Right lobe of liver (tissue), 4 donors: ENCODE measurements at regions not wholly inside any gene's neighbourhood (a gene's known extent, or its start where the extent isn't known, plus 50 kb on each side); places are given as distances from the start of the nearest gene placed in this dataset.

Experiments used
- POLR2A ChIP-seq: fragments of 450-650 bp; IDR thresholded peaks from one replicate; pipeline ENCODE4 v1.6.1; 2017; ENCODE audit warnings: antibody characterized with exemption, mild to moderate bottlenecking
- TF ChIP-seq, protein P1 (sequence below), 4 donors: fragments of 200-600 bp in 3 of 4; fragments of 450-650 bp in 1 of 4; IDR thresholded peaks; one replicate each; pipeline versions ENCODE4 v1.5.1 to v1.8.0; 2016 to 2022; ENCODE audit warnings: antibody characterized with exemption in 4 of 4, mild to moderate bottlenecking in 2 of 4
- donor health status: DM: no; HTN: no; CAD: no.
- donor health status: DM: no; HTN: no; CAD: no.
- donor health status: DM: no; HTN: yes; CAD: no.

DNA sequence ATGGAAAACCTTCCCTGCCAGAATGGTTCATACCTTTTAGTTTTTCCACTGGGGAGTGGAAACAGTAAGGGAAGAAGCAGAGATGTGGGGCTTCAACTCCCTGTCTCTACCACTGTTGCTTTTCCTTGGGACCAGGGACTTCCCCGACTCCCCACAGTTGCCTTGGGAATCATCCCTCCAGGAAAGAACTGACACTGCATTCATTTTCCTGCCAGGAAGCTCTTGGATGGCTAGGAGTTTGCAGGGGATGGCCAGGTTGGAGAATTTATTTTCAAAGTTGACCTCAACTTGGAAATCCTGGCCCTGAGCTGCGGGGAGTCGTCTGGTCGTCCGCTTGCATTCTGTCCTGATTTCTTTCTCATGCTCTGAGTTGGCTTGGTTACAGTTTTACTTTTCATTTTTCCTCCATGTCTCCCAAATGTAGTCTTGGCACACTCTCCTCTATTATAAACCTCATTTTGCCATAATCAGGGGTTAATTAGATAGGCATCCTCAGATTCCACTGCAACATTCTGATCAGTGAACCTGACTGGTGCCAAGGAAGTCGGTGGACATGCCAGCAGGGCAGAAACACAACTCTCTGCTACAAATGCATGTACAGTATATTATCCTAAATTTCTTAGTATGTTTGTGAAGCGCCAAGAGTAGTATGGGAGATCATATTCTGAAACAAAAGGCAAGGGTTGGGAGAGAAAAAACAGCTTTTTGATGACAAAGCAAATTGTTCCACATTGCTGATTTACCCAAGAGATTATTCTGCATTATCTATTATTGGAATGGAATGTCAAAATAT lies 220.5 kb upstream of the XYLT1 start:
- TF ChIP-seq, protein P1, sequence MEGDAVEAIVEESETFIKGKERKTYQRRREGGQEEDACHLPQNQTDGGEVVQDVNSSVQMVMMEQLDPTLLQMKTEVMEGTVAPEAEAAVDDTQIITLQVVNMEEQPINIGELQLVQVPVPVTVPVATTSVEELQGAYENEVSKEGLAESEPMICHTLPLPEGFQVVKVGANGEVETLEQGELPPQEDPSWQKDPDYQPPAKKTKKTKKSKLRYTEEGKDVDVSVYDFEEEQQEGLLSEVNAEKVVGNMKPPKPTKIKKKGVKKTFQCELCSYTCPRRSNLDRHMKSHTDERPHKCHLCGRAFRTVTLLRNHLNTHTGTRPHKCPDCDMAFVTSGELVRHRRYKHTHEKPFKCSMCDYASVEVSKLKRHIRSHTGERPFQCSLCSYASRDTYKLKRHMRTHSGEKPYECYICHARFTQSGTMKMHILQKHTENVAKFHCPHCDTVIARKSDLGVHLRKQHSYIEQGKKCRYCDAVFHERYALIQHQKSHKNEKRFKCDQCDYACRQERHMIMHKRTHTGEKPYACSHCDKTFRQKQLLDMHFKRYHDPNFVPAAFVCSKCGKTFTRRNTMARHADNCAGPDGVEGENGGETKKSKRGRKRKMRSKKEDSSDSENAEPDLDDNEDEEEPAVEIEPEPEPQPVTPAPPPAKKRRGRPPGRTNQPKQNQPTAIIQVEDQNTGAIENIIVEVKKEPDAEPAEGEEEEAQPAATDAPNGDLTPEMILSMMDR (IDR thresholded peaks at IDR 0.05) = no peak
- no peak for TF ChIP-seq POLR2A
